Limb (tissue), 2 donors: ENCODE measurements at regions not wholly inside any gene's neighbourhood (a gene's known extent, or its start where the extent isn't known, plus 50 kb on each side); places are given as distances from the start of the nearest gene placed in this dataset.
A peak's percentile ranks its signal among the peaks of the same experiment; 100 is the strongest.
"Not testable (repeated sequence)": the region's sequence is repeated elsewhere in the genome, so short reads cannot be mapped to it uniquely, and the experiment has no call there.

Experiments used
- DNase-seq, 2 donors: peaks; one replicate each; pipeline ENCODE4 v3.0.0-alpha.2; 2016; ENCODE audit errors: extremely low spot score in 2 of 2

- not testable (repeated sequence) for DNase-seq
Observed at GRCh38 chr21:10428981-10429534, 92.3 kb upstream of the TPTE start.

GRCh38 chr21:10430005-10430404 lies 91.4 kb upstream of the TPTE start:
- no peak for DNase-seq

- not testable (repeated sequence) for DNase-seq
Observed at GRCh38 chr21:10431995-10432394, 89.4 kb upstream of the TPTE start.

- DNase-seq = not testable (repeated sequence)
Observed at GRCh38 chr21:10432456-10432855, 88.9 kb upstream of the TPTE start.

- DNase-seq = not testable (repeated sequence)
Observed at GRCh38 chr21:10437977-10438376, 83.4 kb upstream of the TPTE start.

- not testable (repeated sequence) for DNase-seq
Observed at GRCh38 chr21:10440639-10441038, 80.7 kb upstream of the TPTE start.

- DNase-seq = not testable (repeated sequence)
Observed at GRCh38 chr21:10442018-10442417, 79.4 kb upstream of the TPTE start.

- not testable (repeated sequence) for DNase-seq
Observed at GRCh38 chr21:10445685-10446084, 75.7 kb upstream of the TPTE start.

- DNase-seq = not testable (repeated sequence)
Observed at GRCh38 chr21:10449451-10449850, 71.9 kb upstream of the TPTE start.

- DNase-seq = not testable (repeated sequence)
Observed at GRCh38 chr21:10451274-10451673, 70.1 kb upstream of the TPTE start.

GRCh38 chr21:10457765-10458164 lies 63.6 kb upstream of the TPTE start:
- DNase-seq = not testable (repeated sequence)

- not testable (repeated sequence) for DNase-seq
Observed at GRCh38 chr21:10460957-10461356, 60.4 kb upstream of the TPTE start.

GRCh38 chr21:10461445-10461844 lies 59.9 kb upstream of the TPTE start:
- DNase-seq = not testable (repeated sequence)

- DNase-seq = no peak
Observed at GRCh38 chr21:10463156-10463555, 58.2 kb upstream of the TPTE start.

- no peak for DNase-seq
Observed at GRCh38 chr21:10464975-10465374, 56.4 kb upstream of the TPTE start.

GRCh38 chr21:10465524-10466110 lies 55.8 kb upstream of the TPTE start:
- peak in 1 of 2 donors; percentile 30 for DNase-seq

- no peak for DNase-seq
Observed at GRCh38 chr21:10466200-10466599, 55.2 kb upstream of the TPTE start.
